Endothelial cell of umbilical vein (primary cell): ENCODE measurements at regions not wholly inside any gene's neighbourhood (a gene's known extent, or its start where the extent isn't known, plus 50 kb on each side); places are given as distances from the start of the nearest gene placed in this dataset.

Experiments used
- CTCF ChIP-seq, 2 donors: IDR thresholded peaks; 1 replicate in 1 of 2; 2 replicates in 1 of 2; pipeline ENCODE4 v1.5.1; 2011; ENCODE audit warnings: low read length in 2 of 2, mild to moderate bottlenecking in 2 of 2, moderate library complexity in 2 of 2, control low read depth in 1 of 2, inconsistent platforms in 1 of 2, low read depth in 1 of 2; ENCODE audit not compliant: insufficient read depth in 1 of 2; ENCODE audit errors: extremely low read depth in 1 of 2
- FOS ChIP-seq: IDR thresholded peaks from 2 replicates; pipeline ENCODE4 v1.6.1; 2011; ENCODE audit warnings: mild to moderate bottlenecking, low read length, moderate library complexity, borderline replicate concordance; ENCODE audit not compliant: insufficient read depth
- POLR2A ChIP-seq: IDR thresholded peaks from 2 replicates; pipeline ENCODE4 v1.6.1; 2012; ENCODE audit warnings: low read depth, mild to moderate bottlenecking, control low read depth, low read length
- POLR2AphosphoS5 ChIP-seq: IDR thresholded peaks from 2 replicates; pipeline ENCODE4 v1.6.1; 2012; ENCODE audit warnings: low read depth, mild to moderate bottlenecking, control low read depth, low read length, moderate library complexity; ENCODE audit not compliant: insufficient read depth

- no peak for TF ChIP-seq POLR2A
- no peak for TF ChIP-seq CTCF (IDR thresholded peaks at IDR 0.05; ENCODE audit: extremely low read depth in 1 of 2, insufficient read depth in 1 of 2, low read depth in 1 of 2, low read length in 2 of 2)
- no peak for TF ChIP-seq POLR2AphosphoS5
- TF ChIP-seq FOS = no peak
These were observed 389.5 kb downstream of the KCNRG start for GRCh38 chr13:50404769-50405168.
